H1 (cell line): ENCODE measurements at regions not wholly inside any gene's neighbourhood (a gene's known extent, or its start where the extent isn't known, plus 50 kb on each side); places are given as distances from the start of the nearest gene placed in this dataset.

ENCODE experiments used
- CTCF ChIA-PET: fragments of 300-600 bp; sonication (Branson Sonifier 250); formaldehyde crosslinking; loops from one replicate; lab custom pipeline; 2021; ENCODE audit not compliant: partially characterized antibody; lab: Charles Lee
- POLR2A ChIA-PET: fragments of 300-600 bp; sonication (Branson Sonifier 250); formaldehyde crosslinking; loops from one replicate; lab custom pipeline; 2021; ENCODE audit warnings: inconsistent platforms; ENCODE audit not compliant: partially characterized antibody; lab: Charles Lee
- DNase-seq, 2 experiments: peaks; one replicate each; pipeline versions ENCODE4 v3.0.0 to v3.0.0-alpha.2; 2010 to 2022; ENCODE audit warnings: low spot score in 2 of 2, low read depth in 1 of 2, mixed read lengths in 1 of 2
- FAIRE-seq: peaks from 2 replicates; lab custom pipeline; 2011; peaks lifted over from hg19 to GRCh38; lab: Jason Lieb, UNC
- H2AFZ ChIP-seq: 2 replicates; pipeline ENCODE4 v1.8.1; 2012; ENCODE audit warnings: low read length, inconsistent platforms
- H2AK5ac ChIP-seq: 2 replicates; pipeline ENCODE4 v1.6.1; 2013; ENCODE audit warnings: low read depth, low read length
- H2BK120ac ChIP-seq: replicated peaks from 2 replicates; pipeline ENCODE3; 2013; ENCODE audit warnings: low read depth, low read length, inconsistent platforms
- H2BK12ac ChIP-seq: 2 replicates; pipeline ENCODE4 v1.6.1; 2013; ENCODE audit warnings: low read depth, low read length
- H2BK15ac ChIP-seq: 2 replicates; pipeline ENCODE4 v1.6.1; 2013; ENCODE audit warnings: low read length
- H2BK20ac ChIP-seq: 2 replicates; pipeline ENCODE4 v1.6.1; 2013; ENCODE audit warnings: low read length
- H2BK5ac ChIP-seq: 2 replicates; pipeline ENCODE4 v1.6.1; 2013; ENCODE audit warnings: low read depth, low read length
- H3K14ac ChIP-seq: 2 replicates; pipeline ENCODE4 v1.6.1; 2013; ENCODE audit warnings: inconsistent platforms; ENCODE audit not compliant: insufficient read length
- H3K18ac ChIP-seq: 2 replicates; pipeline ENCODE4 v1.6.1; 2013; ENCODE audit warnings: low read length; ENCODE audit errors: extremely low read depth
- H3K23ac ChIP-seq: 2 replicates; pipeline ENCODE4 v1.6.1; 2013; ENCODE audit warnings: inconsistent platforms; ENCODE audit not compliant: insufficient read length
- H3K23me2 ChIP-seq: 2 replicates; pipeline ENCODE4 v1.6.1; 2013; ENCODE audit warnings: low read depth, low read length
- H3K27ac ChIP-seq: 2 replicates; pipeline ENCODE4 v1.6.1; 2011; ENCODE audit warnings: low read depth, low read length, inconsistent platforms
- H3K27me3 ChIP-seq, 4 experiments: replicated peaks in 1 of 4; 1 replicate in 1 of 4; 2 replicates in 3 of 4; pipeline versions ENCODE4 v1.6.1 to v1.8.1; 2011 to 2013; ENCODE audit warnings: low read length in 3 of 4, mild to moderate bottlenecking in 3 of 4, inconsistent platforms in 2 of 4, mixed read lengths in 2 of 4, moderate library complexity in 1 of 4; ENCODE audit not compliant: control insufficient read depth in 3 of 4, insufficient read depth in 3 of 4; ENCODE audit errors: extremely low read depth in 1 of 4
- H3K36me3 ChIP-seq, 4 experiments: 2 replicates each; pipeline versions ENCODE4 v1.6.1 to v1.8.1; 2011 to 2013; ENCODE audit warnings: mild to moderate bottlenecking in 4 of 4, low read length in 3 of 4, moderate library complexity in 2 of 4, control low read depth in 1 of 4, inconsistent platforms in 1 of 4; ENCODE audit not compliant: insufficient read depth in 4 of 4, control insufficient read depth in 2 of 4
- H3K4ac ChIP-seq: replicated peaks from 2 replicates; pipeline ENCODE3; 2013; ENCODE audit warnings: low read length, low read depth, mixed read lengths, inconsistent platforms; ENCODE audit not compliant: insufficient read length
- H3K4me1 ChIP-seq, 4 experiments: replicated peaks in 1 of 4; 1 replicate in 1 of 4; 2 replicates in 3 of 4; pipeline versions ENCODE4 v1.6.1 to v1.8.1; 2011 to 2013; ENCODE audit warnings: low read length in 3 of 4, inconsistent platforms in 2 of 4, mixed read lengths in 1 of 4; ENCODE audit not compliant: insufficient read depth in 4 of 4, control insufficient read depth in 3 of 4
- H3K4me2 ChIP-seq, 2 experiments: 2 replicates each; pipeline versions ENCODE4 v1.6.1 to v1.8.1; 2011 to 2013; ENCODE audit warnings: low read depth in 2 of 2, low read length in 2 of 2, control low read depth in 1 of 2, inconsistent platforms in 1 of 2, mild to moderate bottlenecking in 1 of 2; ENCODE audit not compliant: insufficient read depth in 1 of 2
- H3K4me3 ChIP-seq, 4 experiments: fragments of 200-600, 300-600 bp in 1 of 4; sonication (generic), shearing (Covaris generic), sonication (Bioruptor Twin) in 1 of 4; 2 replicates each; pipeline versions ENCODE4 v1.5.1 to v1.8.1; 2011 to 2016; ENCODE audit warnings: low read length in 4 of 4, low read depth in 3 of 4, control low read depth in 2 of 4, inconsistent platforms in 2 of 4, mild to moderate bottlenecking in 2 of 4, mixed read lengths in 1 of 4, moderate library complexity in 1 of 4; ENCODE audit not compliant: insufficient read depth in 2 of 4; ENCODE audit errors: extremely low read depth in 1 of 4
- H3K56ac ChIP-seq: replicated peaks from 2 replicates; pipeline ENCODE3; 2013; ENCODE audit warnings: low read depth, mild to moderate bottlenecking, mixed read lengths, low read length, inconsistent platforms; ENCODE audit not compliant: insufficient read length
- H3K79me1 ChIP-seq: 2 replicates; pipeline ENCODE4 v1.6.1; 2013; ENCODE audit warnings: low read depth, low read length, control low read depth
- H3K79me2 ChIP-seq, 2 experiments: 2 replicates each; pipeline versions ENCODE4 v1.6.1 to v1.8.1; 2012 to 2013; ENCODE audit warnings: low read length in 2 of 2, mild to moderate bottlenecking in 2 of 2, inconsistent platforms in 1 of 2; ENCODE audit not compliant: insufficient read depth in 2 of 2, control insufficient read depth in 1 of 2
- H3K9ac ChIP-seq, 4 experiments: replicated peaks in 1 of 4; 1 replicate in 1 of 4; 2 replicates in 3 of 4; pipeline versions ENCODE4 v1.6.1 to v1.8.1; 2011 to 2013; ENCODE audit warnings: low read depth in 3 of 4, low read length in 3 of 4, control low read depth in 2 of 4, mild to moderate bottlenecking in 2 of 4, moderate library complexity in 2 of 4, inconsistent platforms in 1 of 4; ENCODE audit errors: extremely low read depth in 1 of 4
- H3K9me3 ChIP-seq, 2 experiments: 2 replicates each; pipeline versions ENCODE4 v1.6.1 to v1.8.1; 2012 to 2013; ENCODE audit warnings: mild to moderate bottlenecking in 2 of 2, moderate library complexity in 2 of 2, control low read depth in 1 of 2, inconsistent platforms in 1 of 2, low read depth in 1 of 2, low read length in 1 of 2, mixed read lengths in 1 of 2; ENCODE audit not compliant: insufficient read depth in 2 of 2
- H4K20me1 ChIP-seq, 2 experiments: replicated peaks in 1 of 2; 2 replicates each; pipeline versions ENCODE3 to v1.8.1; 2011 to 2013; ENCODE audit warnings: inconsistent platforms in 2 of 2, low read length in 2 of 2, mild to moderate bottlenecking in 1 of 2; ENCODE audit not compliant: insufficient read depth in 2 of 2, control insufficient read depth in 1 of 2
- H4K5ac ChIP-seq: 2 replicates; pipeline ENCODE4 v1.6.1; 2013; ENCODE audit warnings: low read length, low read depth, mixed read lengths, inconsistent platforms; ENCODE audit not compliant: insufficient read length
- H4K8ac ChIP-seq: 2 replicates; pipeline ENCODE4 v1.8.0; 2013; ENCODE audit warnings: mild to moderate bottlenecking, moderate library complexity, low read length, inconsistent platforms; ENCODE audit not compliant: insufficient read depth; ENCODE audit errors: extremely low read depth
- H4K91ac ChIP-seq: replicated peaks from 2 replicates; pipeline ENCODE3; 2013; ENCODE audit warnings: low read length, mixed read lengths, inconsistent platforms; ENCODE audit not compliant: insufficient read length
- ASH2L ChIP-seq: fragments of 200-600, 300-600 bp; sonication (generic); IDR thresholded peaks from one replicate; pipeline ENCODE4 v1.7.1; 2017; ENCODE audit warnings: low read length
- CHD1 ChIP-seq: IDR thresholded peaks from 2 replicates; pipeline ENCODE4 v1.6.1; 2012; ENCODE audit warnings: low read depth, low read length, improper control_type of control experiment
- RBBP5 ChIP-seq: IDR thresholded peaks from 2 replicates; pipeline ENCODE4 v1.7.1; 2012; ENCODE audit warnings: low read depth, mild to moderate bottlenecking, inconsistent platforms, low read length, moderate library complexity, borderline replicate concordance
- SUZ12 ChIP-seq: fragments of 200-600 bp; sonication (generic); IDR thresholded peaks from 2 replicates; pipeline ENCODE4 v1.6.1; 2012; ENCODE audit warnings: mild to moderate bottlenecking, inconsistent platforms, low read length, moderate library complexity, mixed read lengths
- WGBS, 2 experiments: shearing (Covaris generic) in 1 of 2; methylation state at CpG; one replicate each; pipeline versions ENCODE4 v1.1.6 to v1.1.7; 2013 to 2015; ENCODE audit warnings: low lambda C conversion rate in 2 of 2, mixed read lengths in 2 of 2, inconsistent platforms in 1 of 2, low coverage in 1 of 2, missing lambda C conversion rate in 1 of 2; ENCODE audit not compliant: insufficient replicate concordance in 2 of 2, insufficient coverage in 1 of 2, insufficient read length in 1 of 2; ENCODE audit errors: extremely low coverage in 1 of 2, missing lambda C conversion rate in 1 of 2; 5-methylcytosine and 5-hydroxymethylcytosine counted together

- Histone ChIP-seq H3K36me3 (no peaks in the 10 kb centered on the region), H3K4me1 (no peaks in the 10 kb centered on the region), H2BK15ac (no peak overlapping the region), H4K91ac (no peak overlapping the region), H4K20me1 (no peaks in the 10 kb centered on the region), H3K79me1 (no peaks in the 10 kb centered on the region), H3K79me2 (no peaks in the 10 kb centered on the region), H3K4me2 (no peak overlapping the region), H3K18ac (no peak overlapping the region), H4K5ac (no peak overlapping the region), H3K4me3 (no peak overlapping the region), H3K23ac (no peak overlapping the region), H2BK5ac (no peak overlapping the region), H3K23me2 (no peaks in the 10 kb centered on the region; the same call in 1 of the 2 replicates), H3K14ac (no peak overlapping the region), H3K4ac (no peak overlapping the region), H3K56ac (no peak overlapping the region), H3K27ac (no peak overlapping the region), H2BK20ac (no peak overlapping the region), H3K9ac (no peak overlapping the region), H4K8ac (no peak overlapping the region), H3K9me3 (peaks cover 73 to 78% of the 10 kb centered on the region in 2 experiments), H2AK5ac (no peak overlapping the region), H3K27me3 (no peaks in the 10 kb centered on the region; a peak in 1 of 7 replicates), H2AFZ (no peak overlapping the region), H2BK120ac (no peak overlapping the region), H2BK12ac (no peak overlapping the region)
- FAIRE-seq: no peak
- WGBS, 2 experiments: 92% methylated on average over 1 of the region's 1 CpG; no CpG with 5 or more reads in 1 of the 2 experiments
- POLR2A ChIA-PET: no interaction called here
- no peak for DNase-seq
- CTCF ChIA-PET: no interaction called here
- TF ChIP-seq SUZ12 (no peak), RBBP5 (no peak), CHD1 (no peak), ASH2L (no peak)
Observed at GRCh38 chr18:72456802-72457201, 87.3 kb downstream of the CBLN2 start.
